ENCODE measurements at regions not wholly inside any gene's neighbourhood (a gene's known extent, or its start where the extent isn't known, plus 50 kb on each side); places are given as distances from the start of the nearest gene placed in this dataset.
"Not testable (repeated sequence)": the region's sequence is repeated elsewhere in the genome, so short reads cannot be mapped to it uniquely, and the experiment has no call there.

DNA sequence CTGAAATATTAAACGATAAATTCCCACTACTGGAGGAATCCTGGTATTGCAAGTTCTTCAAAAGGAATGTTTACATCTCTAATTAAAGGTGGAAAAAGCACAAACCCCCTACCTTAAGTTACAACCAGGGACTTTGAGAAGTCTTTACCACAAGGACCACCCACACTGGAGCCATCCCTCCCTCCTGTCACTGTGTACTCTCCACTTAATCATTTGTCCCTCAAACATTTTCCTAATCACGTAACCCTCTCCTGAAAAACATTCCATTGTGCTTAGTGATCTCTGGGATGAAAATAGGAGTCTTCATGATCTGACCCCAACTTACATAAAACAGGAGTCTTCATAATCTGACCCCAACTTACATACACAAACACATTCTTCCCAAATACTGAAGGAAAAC lies 85.7 kb downstream of the SUCLG1 start:
- no peak for DNase-seq

DNA sequence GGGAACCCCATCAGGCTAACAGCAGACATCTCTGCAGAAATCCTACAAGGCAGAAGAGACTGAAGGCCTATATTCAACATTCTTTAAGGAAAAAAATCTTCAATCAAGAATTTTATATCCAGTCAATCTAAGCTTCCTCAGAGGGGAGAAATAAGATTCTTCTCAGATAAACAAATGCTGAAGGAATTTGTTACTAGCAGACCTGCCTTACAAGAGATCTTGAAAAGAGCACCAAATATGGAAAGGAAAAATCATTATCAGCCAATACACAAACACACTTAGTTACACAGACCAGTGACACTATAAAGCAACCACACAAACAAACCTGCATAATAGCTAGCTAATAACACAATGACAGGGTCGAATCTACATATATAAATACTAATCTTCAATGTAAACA lies 96.5 kb downstream of the SUCLG1 start:
- DNase-seq, result no peak

DNA sequence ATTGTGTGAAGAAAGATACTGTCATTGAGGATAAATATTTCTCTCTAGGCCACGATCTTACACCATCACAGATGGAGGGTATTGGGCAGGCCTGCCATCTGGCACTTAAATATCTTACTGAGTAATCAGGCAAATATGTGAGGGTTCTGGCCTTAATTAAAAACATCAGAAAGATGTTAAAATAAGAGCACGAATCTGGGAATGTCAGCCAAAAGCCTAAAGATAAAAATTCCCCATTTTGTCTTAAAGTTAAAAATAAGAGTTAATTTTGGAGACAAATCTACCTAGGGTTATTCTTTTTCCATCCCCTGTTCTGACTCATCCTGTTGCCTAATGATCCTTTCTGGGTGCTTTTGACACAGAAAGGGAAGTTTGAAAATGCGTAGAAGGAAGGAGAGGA lies 121.0 kb downstream of the SUCLG1 start:
- DNase-seq, result no peak

DNA sequence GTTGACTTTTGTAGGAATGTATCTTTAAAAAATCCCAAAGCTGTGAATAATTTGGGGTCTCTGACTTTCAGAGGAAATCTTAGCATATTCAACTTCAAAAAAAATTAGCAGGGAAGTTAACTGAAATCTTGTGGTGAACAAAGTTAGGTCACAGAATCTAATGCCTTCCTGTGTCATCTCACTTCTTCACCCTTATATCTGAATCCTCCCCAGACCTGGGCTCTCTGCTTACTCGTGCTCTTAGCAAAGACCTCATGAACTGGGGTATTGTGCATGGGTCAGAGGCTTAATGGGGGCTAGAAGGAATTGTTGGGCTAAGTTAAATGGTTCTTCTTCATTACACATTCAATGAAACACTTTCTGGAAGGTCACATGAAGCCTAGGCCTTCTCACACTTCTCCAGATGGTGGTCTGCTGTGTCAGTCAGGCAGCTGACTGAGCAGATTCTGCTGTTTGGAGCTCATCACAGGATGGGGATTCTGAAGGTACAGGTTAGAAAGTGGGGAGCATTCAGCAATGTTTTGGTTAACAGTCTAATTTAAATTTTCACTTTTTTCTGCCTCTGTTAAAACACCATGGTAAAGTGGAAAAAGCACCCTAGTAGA lies 131.3 kb downstream of the SUCLG1 start:
- DNase-seq, result no peak

DNA sequence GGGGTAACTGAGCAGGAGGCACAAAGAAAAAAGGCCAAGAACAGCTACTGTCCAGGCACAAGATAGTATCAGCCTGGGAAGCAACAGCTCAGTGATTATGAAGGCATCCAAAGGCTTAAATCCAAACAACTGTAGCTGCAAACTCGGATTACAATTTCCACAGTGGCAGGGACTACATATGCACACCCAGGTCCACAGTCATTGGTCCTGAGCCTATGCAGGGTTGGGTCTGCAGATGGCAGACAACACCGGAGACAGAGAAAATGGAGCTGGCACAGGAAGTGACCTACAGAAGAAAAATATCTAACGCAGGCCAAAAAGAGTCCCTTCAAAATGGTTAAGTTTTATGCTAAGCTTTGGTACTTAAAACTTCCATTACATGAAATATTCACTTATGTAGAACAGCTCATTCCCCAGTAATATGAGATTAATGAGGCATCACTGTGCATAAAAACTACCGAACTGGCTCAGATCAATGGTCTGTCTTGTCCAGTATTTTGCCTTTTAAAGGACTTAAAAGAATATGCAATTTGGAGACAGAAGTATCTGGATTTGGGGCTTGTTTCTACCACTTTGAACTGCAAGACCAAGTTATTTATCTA lies 132.1 kb downstream of the SUCLG1 start:
- no peak for DNase-seq

DNA sequence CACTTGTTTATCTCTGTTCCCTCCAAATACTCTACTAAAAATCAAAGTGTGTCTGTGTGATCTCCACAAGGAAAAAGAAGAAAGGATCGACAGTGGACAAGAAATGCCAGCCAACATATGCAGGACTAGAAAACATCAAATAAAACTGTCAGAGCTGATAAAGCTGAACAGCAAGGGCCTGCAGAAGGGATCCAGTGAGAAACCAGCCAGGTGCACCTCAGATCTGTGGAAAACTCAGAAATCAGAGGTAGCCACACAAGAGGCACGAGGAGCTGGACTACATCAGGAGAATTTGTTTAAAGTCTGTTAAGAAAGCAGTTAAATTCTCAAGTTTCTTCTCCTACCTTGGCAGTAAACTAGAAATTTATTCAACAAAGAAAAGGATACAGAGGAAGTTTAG lies 135.2 kb downstream of the SUCLG1 start:
- DNase-seq, result no peak

DNA sequence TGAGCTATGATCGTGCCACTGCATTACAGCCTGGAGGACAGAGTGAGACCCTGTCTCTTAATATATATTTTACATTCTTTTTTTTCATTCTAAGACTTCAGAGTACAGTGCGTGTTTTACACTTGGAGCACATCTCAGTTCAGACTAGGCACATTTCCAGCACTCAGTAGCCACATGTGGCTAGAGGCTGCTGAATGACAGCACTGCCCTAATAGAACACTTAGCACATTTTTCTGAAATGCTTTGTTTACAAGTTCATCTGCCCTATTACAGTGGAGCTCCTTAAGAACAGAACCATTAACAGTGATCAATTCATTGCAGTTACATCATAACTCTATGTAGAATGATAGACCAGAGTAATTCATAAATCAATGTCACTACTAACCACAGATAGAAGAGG lies 138.1 kb downstream of the SUCLG1 start:
- no peak for DNase-seq

DNA sequence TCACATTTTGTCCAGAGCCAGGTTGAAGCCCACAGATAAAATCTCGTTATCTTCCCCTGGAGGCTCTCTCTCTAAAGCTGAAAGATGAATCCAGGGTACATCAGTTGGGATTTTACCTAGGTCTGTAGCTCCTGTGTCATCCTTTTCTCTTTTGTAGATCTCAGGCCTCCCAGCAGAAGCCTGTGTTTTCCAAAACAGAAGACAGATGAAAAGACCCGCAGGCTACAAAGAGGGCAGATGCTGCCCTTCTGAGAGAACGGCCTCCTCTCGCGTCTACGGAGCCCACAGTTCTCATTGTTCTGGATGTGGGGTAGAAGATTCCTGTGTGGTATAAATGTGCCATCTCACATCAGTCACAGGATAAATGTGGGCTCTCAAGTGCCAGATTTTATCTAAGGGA lies 139.5 kb downstream of the SUCLG1 start:
- DNase-seq, result no peak

DNA sequence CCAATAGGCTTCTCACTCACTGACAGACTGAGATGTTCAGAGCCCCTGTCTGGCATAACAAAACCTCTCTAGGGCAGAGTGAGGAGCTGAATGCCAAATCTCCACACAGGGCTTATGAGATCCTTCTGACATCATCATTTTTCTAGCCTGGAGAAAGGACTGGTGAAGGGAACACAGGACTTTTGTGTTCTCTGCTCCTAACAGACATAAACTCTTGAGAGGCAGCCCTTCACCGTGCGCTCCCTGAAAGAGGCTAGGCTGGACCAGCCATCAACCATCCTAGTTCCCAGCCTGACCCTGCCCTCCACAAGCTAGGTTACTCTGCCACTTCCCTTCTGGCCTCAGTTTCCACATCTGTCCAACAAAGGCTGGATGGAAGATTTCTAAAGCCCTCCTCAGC lies 141.9 kb downstream of the SUCLG1 start:
- no peak for DNase-seq

DNA sequence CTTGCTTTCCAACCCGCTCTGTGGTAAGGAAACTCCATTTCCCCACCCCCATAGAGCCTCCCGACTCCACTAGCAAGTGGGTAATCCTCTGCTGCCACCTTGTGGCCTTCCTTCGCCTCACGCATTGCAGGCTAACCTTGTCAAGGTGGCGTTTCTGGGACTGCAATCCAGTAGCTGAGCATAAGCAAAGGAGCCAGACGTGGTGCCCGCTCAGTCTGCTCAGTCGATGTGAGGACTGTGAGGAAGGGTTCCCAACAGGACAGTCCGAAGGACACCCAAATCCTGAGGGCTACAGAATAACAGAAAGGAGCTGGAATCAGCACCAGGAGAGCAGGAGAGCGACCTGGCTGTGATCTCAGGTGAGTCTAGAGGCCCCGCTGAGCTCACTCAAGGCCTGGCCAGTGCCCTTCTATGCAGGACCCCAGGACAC lies 144.2 kb downstream of the SUCLG1 start:
- no peak for DNase-seq

DNA sequence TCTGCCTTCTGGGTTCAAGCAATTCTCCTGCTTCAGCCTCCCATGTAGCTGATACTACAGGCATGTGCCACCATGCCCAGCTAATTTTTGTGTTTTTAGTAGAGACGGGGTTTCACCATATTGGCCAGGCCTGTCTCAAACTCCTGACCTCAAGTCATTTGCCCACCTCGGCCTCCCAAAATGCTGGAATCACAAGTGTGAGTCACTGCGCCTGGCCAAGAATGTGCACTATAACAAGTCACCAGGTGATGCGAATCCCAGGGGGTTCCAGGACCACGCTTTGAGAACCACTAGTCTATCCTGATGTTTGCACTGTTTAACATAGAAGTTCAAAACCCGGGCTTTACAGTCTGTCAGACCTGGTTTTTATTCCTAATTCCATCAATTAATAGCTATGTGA lies 144.8 kb downstream of the SUCLG1 start:
- no peak for DNase-seq

DNA sequence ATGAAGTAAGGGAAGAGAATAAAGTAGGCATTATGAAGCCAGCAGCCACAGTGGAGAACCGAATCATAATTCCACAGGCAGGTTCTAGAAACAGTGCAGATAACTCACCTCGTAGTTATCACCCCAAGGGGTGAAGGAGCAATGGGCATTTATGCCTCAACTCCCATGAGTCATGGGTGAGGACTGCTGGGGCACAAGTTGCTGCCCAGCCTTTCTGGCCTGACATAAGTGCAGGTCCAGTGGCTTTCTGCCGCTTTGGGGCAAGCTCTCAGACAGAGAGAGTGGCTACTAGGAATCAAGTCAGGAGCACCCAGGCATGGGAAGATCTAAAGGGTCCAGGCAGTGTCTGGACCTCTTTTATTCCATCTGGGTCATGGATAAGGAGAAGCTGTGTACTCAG lies 149.8 kb downstream of the SUCLG1 start:
- no peak for DNase-seq

DNA sequence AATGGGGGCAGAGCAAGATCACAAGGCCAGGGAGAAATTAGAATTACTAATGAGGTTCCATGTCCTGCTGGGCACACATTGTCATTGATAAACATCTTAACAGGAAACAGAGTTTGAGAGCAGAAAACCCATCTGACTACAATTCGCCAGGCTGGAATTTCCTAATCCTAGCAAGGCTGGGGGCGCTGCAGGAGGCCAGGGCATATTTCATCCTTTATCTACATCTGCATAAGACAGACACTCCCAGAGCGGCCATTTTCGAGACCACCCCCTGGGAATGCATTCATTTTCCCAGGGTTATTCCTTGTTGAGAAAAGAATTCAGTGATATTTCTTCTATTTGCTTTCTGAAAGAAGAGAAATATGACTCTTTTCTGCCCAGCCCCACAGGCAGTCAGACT lies 152.7 kb downstream of the SUCLG1 start:
- DNase-seq, result no peak

DNA sequence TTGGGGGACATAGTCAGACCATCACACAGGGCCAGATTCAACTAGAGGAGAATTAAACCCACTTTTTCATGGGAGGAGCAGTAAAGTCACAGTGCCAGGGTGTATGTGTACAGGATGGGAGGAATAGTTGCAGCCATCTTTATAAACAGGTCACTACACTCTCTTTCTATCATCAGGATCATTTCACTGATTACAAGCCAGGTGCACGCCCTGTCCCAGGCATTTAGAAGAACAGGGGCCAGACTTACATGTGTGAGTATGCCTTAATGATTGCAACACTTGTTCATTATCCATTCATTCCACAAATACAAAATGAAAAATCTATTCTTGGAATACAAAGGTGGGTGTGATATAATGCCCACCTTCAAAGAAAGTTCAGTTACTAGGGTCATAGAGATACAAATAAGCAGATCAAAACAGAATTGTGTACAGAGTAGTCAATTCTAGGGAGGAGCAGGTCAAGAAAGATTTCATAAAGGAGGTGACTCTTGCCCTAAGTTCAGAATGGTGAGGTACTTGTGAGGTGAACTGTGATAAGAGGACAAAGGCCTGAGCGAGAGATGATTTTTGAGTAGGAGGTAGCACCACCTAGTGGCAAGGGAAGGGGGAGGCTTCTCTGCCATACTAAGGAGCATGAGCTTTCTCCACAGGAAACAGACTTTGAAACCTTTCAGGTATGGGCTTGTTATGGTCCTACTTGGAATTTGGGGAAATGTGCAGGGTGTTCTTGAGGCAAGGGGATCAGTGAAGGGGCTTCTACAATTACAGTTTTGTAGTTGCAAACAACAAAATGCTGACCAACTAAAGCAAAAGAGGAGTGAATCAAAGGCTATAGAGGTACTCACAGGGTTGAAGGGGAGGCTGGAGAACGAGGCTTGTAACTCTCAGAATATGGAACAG lies 156.3 kb downstream of the SUCLG1 start:
- no peak for DNase-seq

DNA sequence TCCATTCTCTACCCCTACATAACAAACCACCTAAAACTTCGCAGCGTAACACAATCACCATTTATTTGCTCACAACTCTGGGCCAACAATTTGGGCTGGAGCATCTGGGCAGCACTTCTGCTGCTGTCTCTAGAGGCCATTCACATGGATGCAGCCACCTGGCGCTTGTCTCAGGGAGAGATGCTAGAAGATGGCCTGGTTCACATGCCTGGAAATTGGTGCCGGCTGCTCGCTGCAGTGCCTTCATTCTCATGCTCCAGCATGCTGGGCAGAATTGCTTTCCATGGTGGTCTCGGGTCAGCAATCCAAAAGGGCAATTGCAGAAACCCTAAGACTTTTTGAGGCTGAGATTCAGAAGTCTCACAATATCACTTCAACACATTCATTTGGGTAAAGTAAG lies 157.4 kb downstream of the SUCLG1 start:
- DNase-seq, result no peak

DNA sequence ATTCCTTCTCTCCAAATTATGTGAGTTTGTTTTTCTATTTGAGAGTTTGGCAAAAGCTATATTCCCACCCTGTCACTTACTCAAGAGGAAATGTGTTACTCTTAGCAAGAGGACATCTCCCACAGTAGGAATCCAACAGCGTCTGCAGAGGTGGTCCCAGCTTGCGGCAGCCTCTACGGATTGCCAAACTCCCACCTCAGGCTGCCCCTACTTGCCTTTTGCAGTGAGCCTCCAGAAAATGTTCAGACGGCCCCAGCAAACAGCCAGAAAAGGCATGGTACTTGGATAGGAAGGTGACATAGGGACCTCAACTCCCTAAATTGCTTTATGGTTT lies 158.4 kb downstream of the SUCLG1 start:
- DNase-seq, result no peak

DNA sequence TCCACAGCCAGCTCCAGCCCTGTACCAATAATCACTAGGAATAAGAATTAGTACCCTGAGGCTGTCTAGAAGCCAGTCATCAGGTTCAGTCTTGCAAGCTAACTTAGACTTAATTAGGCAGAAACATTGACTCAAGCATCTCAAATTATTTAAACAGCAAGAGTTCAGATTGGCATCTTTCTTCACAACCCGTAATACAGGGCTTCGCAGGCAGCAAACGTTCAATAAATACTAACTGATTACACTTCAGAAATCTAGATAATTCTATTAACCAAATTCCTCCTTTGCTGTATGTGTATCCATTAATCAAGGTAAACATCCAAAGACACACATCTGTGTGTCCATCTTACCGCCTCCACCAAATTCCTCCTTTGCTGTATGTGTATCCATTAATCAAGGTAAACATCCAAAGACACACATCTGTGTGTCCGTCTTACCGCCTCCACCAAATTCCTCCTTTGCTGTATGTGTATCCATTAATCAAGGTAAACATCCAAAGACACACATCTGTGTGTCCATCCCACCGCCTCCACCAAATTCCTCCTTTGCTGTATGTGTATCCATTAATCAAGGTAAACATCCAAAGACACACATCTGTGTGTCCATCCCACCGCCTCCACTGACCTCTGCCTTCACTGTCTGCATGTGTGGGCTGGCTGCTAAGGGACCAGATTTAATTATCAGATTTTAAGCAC lies 158.9 kb downstream of the SUCLG1 start:
- DNase-seq, result not testable (repeated sequence)

DNA sequence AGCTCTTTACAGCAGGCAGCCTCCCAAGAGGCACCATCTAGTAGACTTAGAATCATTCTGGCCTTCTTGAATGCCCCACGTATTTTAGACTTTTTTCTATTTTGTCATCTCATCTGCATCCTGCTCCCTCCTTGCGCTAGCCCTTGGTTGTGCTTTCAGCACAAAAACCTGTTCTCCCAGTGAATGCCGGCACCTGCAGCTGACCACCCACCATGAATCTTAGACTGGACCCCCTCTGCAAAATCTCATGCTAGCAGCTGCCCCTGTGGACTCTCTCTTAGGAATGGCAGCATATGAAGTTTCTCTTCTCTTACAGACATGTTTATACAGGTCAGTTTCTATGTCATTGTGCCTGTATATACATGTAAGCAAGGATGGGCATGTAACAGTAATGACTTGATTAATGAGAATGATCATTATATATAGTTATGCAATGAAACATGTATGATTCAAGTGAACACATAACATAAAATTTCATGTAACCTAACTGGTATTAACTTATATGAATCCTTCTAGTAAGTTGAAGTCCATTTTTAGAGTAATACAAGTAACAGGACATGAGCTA lies 159.8 kb downstream of the SUCLG1 start:
- DNase-seq, result no peak

DNA sequence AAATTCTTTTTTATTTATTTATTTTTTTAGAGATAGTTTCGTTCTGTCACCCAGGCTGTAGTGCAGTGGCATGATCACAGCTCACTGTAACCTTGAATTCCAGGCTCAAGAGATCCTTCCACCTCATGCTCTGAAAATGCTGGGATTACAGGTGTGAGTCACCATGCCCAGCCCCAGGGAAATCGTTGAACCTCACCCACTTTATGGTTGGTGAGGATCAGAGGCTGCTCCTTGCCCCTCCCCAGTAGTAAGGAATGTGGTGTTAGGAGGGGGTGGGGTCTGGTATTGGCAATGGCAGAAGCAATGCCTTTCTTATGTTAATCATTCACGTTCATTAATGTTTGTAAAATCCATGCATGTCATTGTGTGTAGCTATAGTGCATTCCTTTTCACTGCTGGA lies 161.9 kb downstream of the SUCLG1 start:
- DNase-seq, result no peak

DNA sequence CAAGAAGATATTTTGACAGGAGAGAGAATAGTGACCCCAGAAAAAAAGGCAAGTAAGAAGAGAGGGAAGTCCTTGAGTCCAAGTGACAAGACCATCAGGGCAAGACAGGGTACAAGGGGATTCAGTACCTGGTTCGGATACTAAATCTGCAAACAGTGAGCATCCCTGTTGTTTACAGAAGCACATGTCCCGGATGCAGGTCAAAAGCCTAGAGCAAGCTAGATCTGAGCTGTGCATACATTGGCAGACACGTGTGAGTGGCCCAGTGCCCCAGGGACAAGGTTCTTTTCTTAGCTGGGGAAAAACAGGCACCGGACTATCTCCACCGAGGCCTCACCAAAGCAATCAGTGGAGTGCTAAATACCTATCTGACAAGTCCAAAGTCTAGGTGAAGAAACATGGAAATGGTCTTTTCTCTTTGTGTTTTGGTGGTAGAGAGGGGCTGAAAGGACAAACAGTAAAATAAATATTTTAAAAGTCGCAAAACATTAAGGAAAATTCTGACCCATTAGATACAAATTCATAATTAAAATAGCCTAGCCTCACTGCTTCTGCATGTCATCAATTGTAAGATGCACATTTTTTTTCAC lies 165.2 kb downstream of the SUCLG1 start:
- DNase-seq, result no peak

DNA sequence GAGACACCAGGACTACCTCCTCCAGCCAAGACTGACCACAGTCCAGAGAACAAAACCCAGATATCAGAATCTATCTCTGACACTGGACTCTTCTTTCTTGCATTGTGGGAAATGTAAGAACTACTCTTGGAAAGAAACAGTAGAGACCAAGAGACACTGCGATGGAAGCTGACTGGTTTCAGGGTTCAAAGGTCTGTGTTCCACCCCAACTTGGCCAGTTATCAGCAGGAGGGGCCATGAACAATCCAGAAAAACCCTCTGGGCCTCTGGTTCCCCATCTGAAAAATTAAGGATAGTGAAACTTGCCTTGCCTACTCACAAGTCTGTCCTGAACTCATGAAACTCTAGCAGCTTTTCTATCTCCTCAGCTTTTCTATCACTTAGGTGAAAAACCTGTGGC lies 166.5 kb downstream of the SUCLG1 start:
- no peak for DNase-seq

DNA sequence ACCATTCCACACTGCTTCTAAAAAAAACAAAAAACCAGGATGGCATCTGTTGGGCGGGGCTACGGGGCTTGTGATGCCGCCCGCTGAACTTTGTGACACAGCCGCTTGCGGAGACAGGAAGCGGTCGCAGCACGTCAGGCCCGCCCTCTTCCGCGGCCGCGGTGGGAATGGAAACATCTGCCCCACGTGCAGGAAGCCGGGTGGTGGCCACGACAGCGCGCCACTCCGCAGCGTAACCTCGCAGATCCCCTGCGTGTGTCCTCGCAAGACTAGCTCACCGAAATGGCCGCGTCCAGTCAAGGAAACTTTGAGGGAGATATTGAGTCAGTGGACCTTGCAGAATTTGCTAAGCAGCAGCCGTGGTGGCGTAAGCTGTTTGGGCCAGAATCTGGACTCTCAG lies 168.5 kb downstream of the SUCLG1 start:
- DNase-seq, result no peak

DNA sequence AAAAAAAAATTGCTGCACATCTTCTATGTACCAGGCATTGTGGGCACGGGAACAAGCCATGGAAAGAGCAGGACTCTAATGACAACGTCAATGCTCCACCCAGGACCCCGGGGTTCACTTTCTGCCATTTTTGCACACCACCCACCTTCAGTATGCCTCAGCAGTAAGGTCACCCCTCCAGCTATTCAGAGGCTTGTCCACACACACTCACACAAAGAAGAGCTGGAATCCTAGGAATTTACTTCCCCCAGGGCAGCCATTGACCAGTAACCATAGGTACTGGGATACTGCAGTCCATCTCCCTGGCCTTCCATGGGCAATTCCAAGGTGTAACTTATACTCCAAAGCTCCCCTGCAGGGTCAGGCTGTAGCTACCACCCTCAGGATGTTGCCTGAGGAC lies 170.8 kb downstream of the SUCLG1 start:
- DNase-seq, result no peak
